H1 (cell line): ENCODE measurements at regions not wholly inside any gene's neighbourhood (a gene's known extent, or its start where the extent isn't known, plus 50 kb on each side); places are given as distances from the start of the nearest gene placed in this dataset.

Experiments used
- CTCF ChIA-PET: fragments of 300-600 bp; sonication (Branson Sonifier 250); formaldehyde crosslinking; loops from one replicate; lab custom pipeline; 2021; ENCODE audit not compliant: partially characterized antibody; lab: Charles Lee
- POLR2A ChIA-PET: fragments of 300-600 bp; sonication (Branson Sonifier 250); formaldehyde crosslinking; loops from one replicate; lab custom pipeline; 2021; ENCODE audit warnings: inconsistent platforms; ENCODE audit not compliant: partially characterized antibody; lab: Charles Lee
- DNase-seq, 2 experiments: peaks; one replicate each; pipeline versions ENCODE4 v3.0.0 to v3.0.0-alpha.2; 2010 to 2022; ENCODE audit warnings: low spot score in 2 of 2, low read depth in 1 of 2, mixed read lengths in 1 of 2
- FAIRE-seq: peaks from 2 replicates; lab custom pipeline; 2011; peaks lifted over from hg19 to GRCh38; lab: Jason Lieb, UNC
- H2AFZ ChIP-seq: 2 replicates; pipeline ENCODE4 v1.8.1; 2012; ENCODE audit warnings: low read length, inconsistent platforms
- H2AK5ac ChIP-seq: 2 replicates; pipeline ENCODE4 v1.6.1; 2013; ENCODE audit warnings: low read depth, low read length
- H2BK120ac ChIP-seq: replicated peaks from 2 replicates; pipeline ENCODE3; 2013; ENCODE audit warnings: low read depth, low read length, inconsistent platforms
- H2BK12ac ChIP-seq: 2 replicates; pipeline ENCODE4 v1.6.1; 2013; ENCODE audit warnings: low read depth, low read length
- H2BK15ac ChIP-seq: 2 replicates; pipeline ENCODE4 v1.6.1; 2013; ENCODE audit warnings: low read length
- H2BK20ac ChIP-seq: 2 replicates; pipeline ENCODE4 v1.6.1; 2013; ENCODE audit warnings: low read length
- H2BK5ac ChIP-seq: 2 replicates; pipeline ENCODE4 v1.6.1; 2013; ENCODE audit warnings: low read depth, low read length
- H3K14ac ChIP-seq: 2 replicates; pipeline ENCODE4 v1.6.1; 2013; ENCODE audit warnings: inconsistent platforms; ENCODE audit not compliant: insufficient read length
- H3K18ac ChIP-seq: 2 replicates; pipeline ENCODE4 v1.6.1; 2013; ENCODE audit warnings: low read length; ENCODE audit errors: extremely low read depth
- H3K23ac ChIP-seq: 2 replicates; pipeline ENCODE4 v1.6.1; 2013; ENCODE audit warnings: inconsistent platforms; ENCODE audit not compliant: insufficient read length
- H3K23me2 ChIP-seq: 2 replicates; pipeline ENCODE4 v1.6.1; 2013; ENCODE audit warnings: low read depth, low read length
- H3K27ac ChIP-seq: 2 replicates; pipeline ENCODE4 v1.6.1; 2011; ENCODE audit warnings: low read depth, low read length, inconsistent platforms
- H3K27me3 ChIP-seq, 4 experiments: replicated peaks in 1 of 4; 1 replicate in 1 of 4; 2 replicates in 3 of 4; pipeline versions ENCODE4 v1.6.1 to v1.8.1; 2011 to 2013; ENCODE audit warnings: low read length in 3 of 4, mild to moderate bottlenecking in 3 of 4, inconsistent platforms in 2 of 4, mixed read lengths in 2 of 4, moderate library complexity in 1 of 4; ENCODE audit not compliant: control insufficient read depth in 3 of 4, insufficient read depth in 3 of 4; ENCODE audit errors: extremely low read depth in 1 of 4
- H3K36me3 ChIP-seq, 4 experiments: 2 replicates each; pipeline versions ENCODE4 v1.6.1 to v1.8.1; 2011 to 2013; ENCODE audit warnings: mild to moderate bottlenecking in 4 of 4, low read length in 3 of 4, moderate library complexity in 2 of 4, control low read depth in 1 of 4, inconsistent platforms in 1 of 4; ENCODE audit not compliant: insufficient read depth in 4 of 4, control insufficient read depth in 2 of 4
- H3K4ac ChIP-seq: replicated peaks from 2 replicates; pipeline ENCODE3; 2013; ENCODE audit warnings: low read length, low read depth, mixed read lengths, inconsistent platforms; ENCODE audit not compliant: insufficient read length
- H3K4me1 ChIP-seq, 4 experiments: replicated peaks in 1 of 4; 1 replicate in 1 of 4; 2 replicates in 3 of 4; pipeline versions ENCODE4 v1.6.1 to v1.8.1; 2011 to 2013; ENCODE audit warnings: low read length in 3 of 4, inconsistent platforms in 2 of 4, mixed read lengths in 1 of 4; ENCODE audit not compliant: insufficient read depth in 4 of 4, control insufficient read depth in 3 of 4
- H3K4me2 ChIP-seq, 2 experiments: 2 replicates each; pipeline versions ENCODE4 v1.6.1 to v1.8.1; 2011 to 2013; ENCODE audit warnings: low read depth in 2 of 2, low read length in 2 of 2, control low read depth in 1 of 2, inconsistent platforms in 1 of 2, mild to moderate bottlenecking in 1 of 2; ENCODE audit not compliant: insufficient read depth in 1 of 2
- H3K4me3 ChIP-seq, 4 experiments: fragments of 200-600, 300-600 bp in 1 of 4; sonication (generic), shearing (Covaris generic), sonication (Bioruptor Twin) in 1 of 4; 2 replicates each; pipeline versions ENCODE4 v1.5.1 to v1.8.1; 2011 to 2016; ENCODE audit warnings: low read length in 4 of 4, low read depth in 3 of 4, control low read depth in 2 of 4, inconsistent platforms in 2 of 4, mild to moderate bottlenecking in 2 of 4, mixed read lengths in 1 of 4, moderate library complexity in 1 of 4; ENCODE audit not compliant: insufficient read depth in 2 of 4; ENCODE audit errors: extremely low read depth in 1 of 4
- H3K56ac ChIP-seq: replicated peaks from 2 replicates; pipeline ENCODE3; 2013; ENCODE audit warnings: low read depth, mild to moderate bottlenecking, mixed read lengths, low read length, inconsistent platforms; ENCODE audit not compliant: insufficient read length
- H3K79me1 ChIP-seq: 2 replicates; pipeline ENCODE4 v1.6.1; 2013; ENCODE audit warnings: low read depth, low read length, control low read depth
- H3K79me2 ChIP-seq, 2 experiments: 2 replicates each; pipeline versions ENCODE4 v1.6.1 to v1.8.1; 2012 to 2013; ENCODE audit warnings: low read length in 2 of 2, mild to moderate bottlenecking in 2 of 2, inconsistent platforms in 1 of 2; ENCODE audit not compliant: insufficient read depth in 2 of 2, control insufficient read depth in 1 of 2
- H3K9ac ChIP-seq, 4 experiments: replicated peaks in 1 of 4; 1 replicate in 1 of 4; 2 replicates in 3 of 4; pipeline versions ENCODE4 v1.6.1 to v1.8.1; 2011 to 2013; ENCODE audit warnings: low read depth in 3 of 4, low read length in 3 of 4, control low read depth in 2 of 4, mild to moderate bottlenecking in 2 of 4, moderate library complexity in 2 of 4, inconsistent platforms in 1 of 4; ENCODE audit errors: extremely low read depth in 1 of 4
- H3K9me3 ChIP-seq, 2 experiments: 2 replicates each; pipeline versions ENCODE4 v1.6.1 to v1.8.1; 2012 to 2013; ENCODE audit warnings: mild to moderate bottlenecking in 2 of 2, moderate library complexity in 2 of 2, control low read depth in 1 of 2, inconsistent platforms in 1 of 2, low read depth in 1 of 2, low read length in 1 of 2, mixed read lengths in 1 of 2; ENCODE audit not compliant: insufficient read depth in 2 of 2
- H4K20me1 ChIP-seq, 2 experiments: replicated peaks in 1 of 2; 2 replicates each; pipeline versions ENCODE3 to v1.8.1; 2011 to 2013; ENCODE audit warnings: inconsistent platforms in 2 of 2, low read length in 2 of 2, mild to moderate bottlenecking in 1 of 2; ENCODE audit not compliant: insufficient read depth in 2 of 2, control insufficient read depth in 1 of 2
- H4K5ac ChIP-seq: 2 replicates; pipeline ENCODE4 v1.6.1; 2013; ENCODE audit warnings: low read length, low read depth, mixed read lengths, inconsistent platforms; ENCODE audit not compliant: insufficient read length
- H4K8ac ChIP-seq: 2 replicates; pipeline ENCODE4 v1.8.0; 2013; ENCODE audit warnings: mild to moderate bottlenecking, moderate library complexity, low read length, inconsistent platforms; ENCODE audit not compliant: insufficient read depth; ENCODE audit errors: extremely low read depth
- H4K91ac ChIP-seq: replicated peaks from 2 replicates; pipeline ENCODE3; 2013; ENCODE audit warnings: low read length, mixed read lengths, inconsistent platforms; ENCODE audit not compliant: insufficient read length
- BACH1 ChIP-seq: IDR thresholded peaks from 2 replicates; pipeline ENCODE4 v1.6.1; 2012; ENCODE audit warnings: low read length, improper control_type of control experiment
- GTF2F1 ChIP-seq: IDR thresholded peaks from 2 replicates; pipeline ENCODE4 v1.6.1; 2012; ENCODE audit warnings: low read depth, low read length, improper control_type of control experiment, borderline replicate concordance
- KDM4A ChIP-seq: IDR thresholded peaks from one replicate; pipeline ENCODE4 v1.7.1; 2012; ENCODE audit warnings: low read depth, mild to moderate bottlenecking, moderate library complexity, low read length, inconsistent platforms; ENCODE audit not compliant: severe bottlenecking
- NRF1 ChIP-seq: IDR thresholded peaks from 2 replicates; pipeline ENCODE4 v1.6.1; 2011; ENCODE audit warnings: mild to moderate bottlenecking, low read depth, low read length, improper control_type of control experiment
- RFX5 ChIP-seq: IDR thresholded peaks from 2 replicates; pipeline ENCODE4 v1.6.1; 2011; ENCODE audit warnings: low read depth, low read length, improper control_type of control experiment, borderline replicate concordance
- SAP30 ChIP-seq: fragments of 300-600 bp; sonication (generic); IDR thresholded peaks from 2 replicates; pipeline ENCODE4 v1.7.1; 2012; ENCODE audit warnings: low read length, moderate library complexity, mild to moderate bottlenecking, inconsistent platforms; ENCODE audit not compliant: insufficient read depth, insufficient replicate concordance
- SP2 ChIP-seq: IDR thresholded peaks from 2 replicates; pipeline ENCODE4 v1.6.1; 2012; ENCODE audit warnings: mild to moderate bottlenecking, low read length, inconsistent platforms
- TCF12 ChIP-seq: IDR thresholded peaks from 2 replicates; pipeline ENCODE4 v1.6.1; 2011; ENCODE audit warnings: low read depth, mild to moderate bottlenecking, low read length
- USF2 ChIP-seq: IDR thresholded peaks from 2 replicates; pipeline ENCODE4 v1.6.1; 2011; ENCODE audit warnings: low read length, improper control_type of control experiment
- YY1 ChIP-seq: IDR thresholded peaks from 2 replicates; pipeline ENCODE4 v1.6.1; 2011; ENCODE audit warnings: low read depth, mild to moderate bottlenecking, low read length
- ZNF274 ChIP-seq: IDR thresholded peaks from 2 replicates; pipeline ENCODE4 v1.7.0; 2012; ENCODE audit warnings: low read length, borderline replicate concordance; ENCODE audit errors: extremely low read depth
- WGBS, 2 experiments: shearing (Covaris generic) in 1 of 2; methylation state at CpG; one replicate each; pipeline versions ENCODE4 v1.1.6 to v1.1.7; 2013 to 2015; ENCODE audit warnings: low lambda C conversion rate in 2 of 2, mixed read lengths in 2 of 2, inconsistent platforms in 1 of 2, low coverage in 1 of 2, missing lambda C conversion rate in 1 of 2; ENCODE audit not compliant: insufficient replicate concordance in 2 of 2, insufficient coverage in 1 of 2, insufficient read length in 1 of 2; ENCODE audit errors: extremely low coverage in 1 of 2, missing lambda C conversion rate in 1 of 2; 5-methylcytosine and 5-hydroxymethylcytosine counted together
- TF ChIP-seq, protein P1 (sequence below): IDR thresholded peaks from 2 replicates; pipeline ENCODE4 v1.6.1; 2012; ENCODE audit warnings: low read length, inconsistent platforms

DNA sequence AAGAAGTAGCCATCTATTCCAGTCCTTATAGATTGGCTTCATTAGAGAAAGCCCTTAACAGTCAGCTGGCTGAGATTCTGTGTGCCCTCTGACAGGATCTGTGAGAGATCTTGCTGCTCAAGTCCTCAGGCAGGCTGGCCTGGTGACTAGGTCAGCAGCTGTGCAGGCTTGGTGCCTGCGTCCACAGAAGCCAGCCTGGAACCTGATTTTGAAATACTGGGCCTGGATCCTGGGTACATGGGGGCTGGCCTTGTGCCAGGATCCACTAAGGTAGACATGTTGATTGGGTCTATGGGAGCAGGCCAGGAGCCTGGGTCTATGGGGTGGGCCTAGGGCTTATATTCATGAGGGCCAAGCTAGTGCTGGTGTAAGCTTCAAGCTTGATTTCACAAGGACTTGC lies 381.8 kb upstream of the MARCKS start:
- H3K27ac ChIP-seq = no peak overlapping the region
- FAIRE-seq (no peak), DNase-seq (no peak)
- no peaks in the 10 kb centered on the region for H3K23me2 ChIP-seq
- H2BK5ac ChIP-seq = no peak overlapping the region; the same call in 1 of the 2 replicates
- H3K4me2 ChIP-seq = no peak overlapping the region
- no peak overlapping the region for H2AFZ ChIP-seq
- CTCF ChIA-PET = interaction anchor here (0.6 to 1.6 kb wide), 4 partner anchors 12 to 734 kb away, joined by 3 to 5 read pairs (median 3); no protein-coding TSS in a partner anchor
- no peak overlapping the region for H3K4ac ChIP-seq
- H3K9me3 ChIP-seq = no peaks in the 10 kb centered on the region
- H3K36me3 ChIP-seq = no peaks in the 10 kb centered on the region
- H3K9ac ChIP-seq = no peak overlapping the region
- 100% methylated on average over 1 of the region's 1 CpG; no CpG with 5 or more reads in 1 of the 2 experiments for whole genome bisulfite sequencing, 2 experiments
- H3K14ac ChIP-seq = no peak overlapping the region
- H3K79me1 ChIP-seq = no peaks in the 10 kb centered on the region
- H2BK120ac ChIP-seq = no peak overlapping the region
- H3K27me3 ChIP-seq = peaks cover 0 to 1% (median 0%) of the 10 kb centered on the region in 4 experiments; a peak in 1 of 7 replicates
- H3K56ac ChIP-seq = no peak overlapping the region
- no peak overlapping the region for H4K91ac ChIP-seq
- POLR2A ChIA-PET = no interaction called here
- H2BK12ac ChIP-seq = no peak overlapping the region; the same call in 1 of the 2 replicates
- no peak overlapping the region for H3K4me3 ChIP-seq
- no peak overlapping the region for H3K23ac ChIP-seq
- no peak overlapping the region for H4K5ac ChIP-seq
- H4K20me1 ChIP-seq = no peaks in the 10 kb centered on the region
- H3K79me2 ChIP-seq = no peaks in the 10 kb centered on the region
- no peaks in the 10 kb centered on the region for H3K4me1 ChIP-seq
- no peak overlapping the region for H2AK5ac ChIP-seq
- H2BK15ac ChIP-seq = no peak overlapping the region
- H3K18ac ChIP-seq = no peak overlapping the region
- H4K8ac ChIP-seq = no peak overlapping the region
- H2BK20ac ChIP-seq = no peak overlapping the region
- TF ChIP-seq TCF12 (no peak), ZNF274 (no peak), SAP30 (no peak), NRF1 (no peak), SP2 (no peak), BACH1 (no peak), KDM4A (no peak), USF2 (no peak), RFX5 (no peak), GTF2F1 (no peak), YY1 (no peak)
- TF ChIP-seq, protein P1, sequence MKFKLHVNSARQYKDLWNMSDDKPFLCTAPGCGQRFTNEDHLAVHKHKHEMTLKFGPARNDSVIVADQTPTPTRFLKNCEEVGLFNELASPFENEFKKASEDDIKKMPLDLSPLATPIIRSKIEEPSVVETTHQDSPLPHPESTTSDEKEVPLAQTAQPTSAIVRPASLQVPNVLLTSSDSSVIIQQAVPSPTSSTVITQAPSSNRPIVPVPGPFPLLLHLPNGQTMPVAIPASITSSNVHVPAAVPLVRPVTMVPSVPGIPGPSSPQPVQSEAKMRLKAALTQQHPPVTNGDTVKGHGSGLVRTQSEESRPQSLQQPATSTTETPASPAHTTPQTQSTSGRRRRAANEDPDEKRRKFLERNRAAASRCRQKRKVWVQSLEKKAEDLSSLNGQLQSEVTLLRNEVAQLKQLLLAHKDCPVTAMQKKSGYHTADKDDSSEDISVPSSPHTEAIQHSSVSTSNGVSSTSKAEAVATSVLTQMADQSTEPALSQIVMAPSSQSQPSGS = no peak
